ENCODE measurements at regions not wholly inside any gene's neighbourhood (a gene's known extent, or its start where the extent isn't known, plus 50 kb on each side); places are given as distances from the start of the nearest gene placed in this dataset.

- in situ Hi-C loops (cut with MboI; ENCODE audit: low pct_unique_long_range_greater_than_20kb, low sequenced_read_pairs, unreplicated experiment): no loop called here
- DNase-seq (ENCODE audit: low spot score): no peak
- TF ChIP-seq CTCF (IDR thresholded peaks at IDR 0.05; ENCODE audit: extremely low read depth, insufficient read depth, missing control alignments): no peak
These were observed 241.8 kb upstream of the FOXQ1 start for GRCh38 chr6:1070085-1070521.

GRCh38 chr6:1068905-1069304 is 243.0 kb upstream of the FOXQ1 start:
- in situ Hi-C loops (cut with MboI; ENCODE audit: low pct_unique_long_range_greater_than_20kb, low sequenced_read_pairs, unreplicated experiment): no loop called here
- no peak for TF ChIP-seq CTCF (IDR thresholded peaks at IDR 0.05; ENCODE audit: extremely low read depth, insufficient read depth, missing control alignments)
- DNase-seq (ENCODE audit: low spot score): no peak

- in situ Hi-C loops (cut with MboI; ENCODE audit: low pct_unique_long_range_greater_than_20kb, low sequenced_read_pairs, unreplicated experiment): no loop called here
- TF ChIP-seq CTCF (IDR thresholded peaks at IDR 0.05; ENCODE audit: extremely low read depth, insufficient read depth, missing control alignments): no peak
- no peak for DNase-seq (ENCODE audit: low spot score)
These were observed 243.8 kb upstream of the FOXQ1 start for GRCh38 chr6:1068068-1068467.

- TF ChIP-seq CTCF (IDR thresholded peaks at IDR 0.05; ENCODE audit: extremely low read depth, insufficient read depth, missing control alignments): no peak
- in situ Hi-C loops (cut with MboI; ENCODE audit: low pct_unique_long_range_greater_than_20kb, low sequenced_read_pairs, unreplicated experiment): no loop called here
- DNase-seq (ENCODE audit: low spot score): no peak
These were observed 244.6 kb upstream of the FOXQ1 start for GRCh38 chr6:1067346-1067745.

- no peak for DNase-seq (ENCODE audit: low spot score)
- no peak for TF ChIP-seq CTCF (IDR thresholded peaks at IDR 0.05; ENCODE audit: extremely low read depth, insufficient read depth, missing control alignments)
- in situ Hi-C loops (cut with MboI; ENCODE audit: low pct_unique_long_range_greater_than_20kb, low sequenced_read_pairs, unreplicated experiment): no loop called here
These were observed 245.3 kb upstream of the FOXQ1 start for GRCh38 chr6:1066449-1067090.

GRCh38 chr6:1065986-1066385 is 245.9 kb upstream of the FOXQ1 start:
- DNase-seq (ENCODE audit: low spot score): no peak
- in situ Hi-C loops (cut with MboI; ENCODE audit: low pct_unique_long_range_greater_than_20kb, low sequenced_read_pairs, unreplicated experiment): no loop called here
- TF ChIP-seq CTCF (IDR thresholded peaks at IDR 0.05; ENCODE audit: extremely low read depth, insufficient read depth, missing control alignments): no peak
